WTC11 (cell line): ENCODE measurements at regions not wholly inside any gene's neighbourhood (a gene's known extent, or its start where the extent isn't known, plus 50 kb on each side); places are given as distances from the start of the nearest gene placed in this dataset.

Experiments
- CREM ChIP-seq: sonication (generic); formaldehyde crosslinking; IDR thresholded peaks from 2 replicates; pipeline ENCODE4 v1.8.1; 2022; ENCODE audit warnings: mild to moderate bottlenecking, missing genetic modification reagents, moderate library complexity
- CTCF ChIP-seq: fragments of 200-600 bp; IDR thresholded peaks from 2 replicates; pipeline ENCODE4 v1.8.0; 2022; ENCODE audit warnings: antibody characterized with exemption
- E2F5 ChIP-seq: sonication (generic); formaldehyde crosslinking; IDR thresholded peaks from 2 replicates; pipeline ENCODE4 v1.8.1; 2022; ENCODE audit warnings: mild to moderate bottlenecking, moderate library complexity, missing genetic modification reagents
- ESRRA ChIP-seq: sonication (generic); formaldehyde crosslinking; IDR thresholded peaks from 2 replicates; pipeline ENCODE4 v1.8.1; 2022; ENCODE audit warnings: mild to moderate bottlenecking, missing genetic modification reagents, borderline replicate concordance
- MAX ChIP-seq: sonication (generic); formaldehyde crosslinking; IDR thresholded peaks from 2 replicates; pipeline ENCODE4 v1.8.0; 2022; ENCODE audit warnings: mild to moderate bottlenecking, missing genetic modification reagents
- STAT6 ChIP-seq: sonication (generic); formaldehyde crosslinking; conservative IDR thresholded peaks from 2 replicates; pipeline ENCODE4 v1.8.1; 2023; ENCODE audit warnings: mild to moderate bottlenecking, low read depth, missing genetic modification reagents, moderate library complexity
- TEAD1 ChIP-seq: sonication (generic); formaldehyde crosslinking; IDR thresholded peaks from 2 replicates; pipeline ENCODE4 v1.8.0; 2022; ENCODE audit warnings: mild to moderate bottlenecking, missing genetic modification reagents
- TEAD4 ChIP-seq: sonication (generic); formaldehyde crosslinking; IDR thresholded peaks from 2 replicates; pipeline ENCODE4 v1.8.0; 2022; ENCODE audit warnings: mild to moderate bottlenecking, missing genetic modification reagents
- USF1 ChIP-seq: sonication (generic); formaldehyde crosslinking; IDR thresholded peaks from 2 replicates; pipeline ENCODE4 v1.8.0; 2022; ENCODE audit warnings: mild to moderate bottlenecking, missing genetic modification reagents
- USF2 ChIP-seq: sonication (generic); formaldehyde crosslinking; IDR thresholded peaks from 2 replicates; pipeline ENCODE4 v1.8.1; 2023; ENCODE audit warnings: mild to moderate bottlenecking, missing genetic modification reagents, moderate library complexity
- ZNF263 ChIP-seq: sonication (generic); formaldehyde crosslinking; IDR thresholded peaks from 2 replicates; pipeline ENCODE4 v1.8.1; 2022; ENCODE audit warnings: low read depth, mild to moderate bottlenecking, moderate library complexity, missing genetic modification reagents
- ZNF512 ChIP-seq: sonication (generic); formaldehyde crosslinking; IDR thresholded peaks from 2 replicates; pipeline ENCODE4 v1.8.1; 2022; ENCODE audit warnings: missing genetic modification reagents, borderline replicate concordance

GRCh38 chrX:953879-954482 lies 258.5 kb downstream of the CRLF2 start:
- TF ChIP-seq MAX (CRISPR knock-in tag), result no peak
- TF ChIP-seq USF1 (CRISPR knock-in tag), result no peak
- TF ChIP-seq CTCF, result no peak
- no peak for TF ChIP-seq ZNF263 (CRISPR knock-in tag)
- no peak for TF ChIP-seq TEAD1
- TF ChIP-seq TEAD4 (CRISPR knock-in tag), result no peak
- TF ChIP-seq E2F5 (CRISPR knock-in tag), result no peak
- TF ChIP-seq CREM (CRISPR knock-in tag), result no peak
- no peak for TF ChIP-seq ZNF512 (CRISPR knock-in tag)
- no peak for TF ChIP-seq USF2 (CRISPR knock-in tag)
- TF ChIP-seq STAT6, result no peak
- TF ChIP-seq ESRRA (CRISPR knock-in tag), result no peak
